Nephron (organoid): ENCODE measurements at regions not wholly inside any gene's neighbourhood (a gene's known extent, or its start where the extent isn't known, plus 50 kb on each side); places are given as distances from the start of the nearest gene placed in this dataset.

Experiments
- H3K27ac Mint-ChIP-seq, 3 experiments: 2 replicates each; pipeline ENCODE4 v1.8.0; 2020; ENCODE audit warnings: mixed read lengths in 3 of 3, mild to moderate bottlenecking in 2 of 3, moderate library complexity in 1 of 3
- H3K27me3 Mint-ChIP-seq: 2 replicates; pipeline ENCODE4 v1.8.0; 2021; ENCODE audit warnings: low read depth, mild to moderate bottlenecking, moderate library complexity, mixed read lengths
- H3K36me3 Mint-ChIP-seq: 2 replicates; pipeline ENCODE4 v1.8.0; 2020; ENCODE audit warnings: low read depth, mixed read lengths
- H3K4me1 Mint-ChIP-seq: 2 replicates; pipeline ENCODE4 v1.8.0; 2020; ENCODE audit warnings: mixed read lengths
- H3K4me3 Mint-ChIP-seq, 3 experiments: 2 replicates each; pipeline ENCODE4 v1.8.0; 2020; ENCODE audit warnings: mild to moderate bottlenecking in 3 of 3, mixed read lengths in 3 of 3, moderate library complexity in 2 of 3
- H3K9me3 Mint-ChIP-seq: 2 replicates; pipeline ENCODE4 v1.8.0; 2020; ENCODE audit warnings: mixed read lengths
- TF ChIP-seq, protein P1 (sequence below), 3 experiments: fragments of 200-600 bp; sonication (generic); IDR thresholded peaks; one replicate each; pipeline ENCODE4 v1.5.0; 2021; ENCODE audit warnings: antibody characterized with exemption in 3 of 3; ENCODE audit not compliant: unreplicated experiment in 3 of 3

- H3K4me1 Mint-ChIP-seq, result no peaks in the 10 kb centered on the region
- H3K4me3 Mint-ChIP-seq, result no peak overlapping the region
- no peak overlapping the region for H3K27ac Mint-ChIP-seq
- no peaks in the 10 kb centered on the region for H3K36me3 Mint-ChIP-seq
- no peaks in the 10 kb centered on the region for H3K27me3 Mint-ChIP-seq
- TF ChIP-seq, protein P1, sequence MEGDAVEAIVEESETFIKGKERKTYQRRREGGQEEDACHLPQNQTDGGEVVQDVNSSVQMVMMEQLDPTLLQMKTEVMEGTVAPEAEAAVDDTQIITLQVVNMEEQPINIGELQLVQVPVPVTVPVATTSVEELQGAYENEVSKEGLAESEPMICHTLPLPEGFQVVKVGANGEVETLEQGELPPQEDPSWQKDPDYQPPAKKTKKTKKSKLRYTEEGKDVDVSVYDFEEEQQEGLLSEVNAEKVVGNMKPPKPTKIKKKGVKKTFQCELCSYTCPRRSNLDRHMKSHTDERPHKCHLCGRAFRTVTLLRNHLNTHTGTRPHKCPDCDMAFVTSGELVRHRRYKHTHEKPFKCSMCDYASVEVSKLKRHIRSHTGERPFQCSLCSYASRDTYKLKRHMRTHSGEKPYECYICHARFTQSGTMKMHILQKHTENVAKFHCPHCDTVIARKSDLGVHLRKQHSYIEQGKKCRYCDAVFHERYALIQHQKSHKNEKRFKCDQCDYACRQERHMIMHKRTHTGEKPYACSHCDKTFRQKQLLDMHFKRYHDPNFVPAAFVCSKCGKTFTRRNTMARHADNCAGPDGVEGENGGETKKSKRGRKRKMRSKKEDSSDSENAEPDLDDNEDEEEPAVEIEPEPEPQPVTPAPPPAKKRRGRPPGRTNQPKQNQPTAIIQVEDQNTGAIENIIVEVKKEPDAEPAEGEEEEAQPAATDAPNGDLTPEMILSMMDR (IDR thresholded peaks at IDR 0.05; ENCODE audit: unreplicated experiment in 3 of 3), result no peak
- H3K9me3 Mint-ChIP-seq, result no peaks in the 10 kb centered on the region
Observed at GRCh38 chr2:82230406-82230805, 1925.9 kb upstream of the LRRTM1 start.

- peaks cover 4% of the 10 kb centered on the region for H3K9me3 Mint-ChIP-seq
- no peak overlapping the region for H3K4me3 Mint-ChIP-seq
- no peaks in the 10 kb centered on the region for H3K27me3 Mint-ChIP-seq
- TF ChIP-seq, protein P1 (IDR thresholded peaks at IDR 0.05; ENCODE audit: unreplicated experiment in 3 of 3), result no peak
- H3K27ac Mint-ChIP-seq, result no peak overlapping the region
- no peaks in the 10 kb centered on the region for H3K4me1 Mint-ChIP-seq
- no peaks in the 10 kb centered on the region for H3K36me3 Mint-ChIP-seq
Observed at GRCh38 chr2:82226441-82226840, 1921.9 kb upstream of the LRRTM1 start.

GRCh38 chr2:82224301-82224940 lies 1919.9 kb upstream of the LRRTM1 start:
- H3K27me3 Mint-ChIP-seq, result no peaks in the 10 kb centered on the region
- no peaks in the 10 kb centered on the region for H3K36me3 Mint-ChIP-seq
- H3K4me3 Mint-ChIP-seq, result no peak overlapping the region
- TF ChIP-seq, protein P1 (IDR thresholded peaks at IDR 0.05; ENCODE audit: unreplicated experiment in 3 of 3), result no peak
- H3K9me3 Mint-ChIP-seq, result peaks cover 7% of the 10 kb centered on the region
- no peaks in the 10 kb centered on the region for H3K4me1 Mint-ChIP-seq
- H3K27ac Mint-ChIP-seq, result no peak overlapping the region

- TF ChIP-seq, protein P1 (IDR thresholded peaks at IDR 0.05; ENCODE audit: unreplicated experiment in 3 of 3), result no peak
- Mint-ChIP-seq H3K27ac (no peak overlapping the region), H3K27me3 (no peaks in the 10 kb centered on the region), H3K4me3 (no peak overlapping the region), H3K36me3 (no peaks in the 10 kb centered on the region), H3K4me1 (no peaks in the 10 kb centered on the region), H3K9me3 (peaks cover 6% of the 10 kb centered on the region)
Observed at GRCh38 chr2:82215212-82215611, 1910.7 kb upstream of the LRRTM1 start.

- TF ChIP-seq, protein P1 (IDR thresholded peaks at IDR 0.05; ENCODE audit: unreplicated experiment in 3 of 3), result no peak
- no peak overlapping the region for H3K4me3 Mint-ChIP-seq
- H3K4me1 Mint-ChIP-seq, result no peaks in the 10 kb centered on the region
- peaks cover 4% of the 10 kb centered on the region for H3K9me3 Mint-ChIP-seq
- H3K27me3 Mint-ChIP-seq, result no peaks in the 10 kb centered on the region
- H3K27ac Mint-ChIP-seq, result no peak overlapping the region
- no peaks in the 10 kb centered on the region for H3K36me3 Mint-ChIP-seq
Observed at GRCh38 chr2:82199493-82199852, 1894.9 kb upstream of the LRRTM1 start.

GRCh38 chr2:82198809-82199492 lies 1894.4 kb upstream of the LRRTM1 start:
- Mint-ChIP-seq H3K36me3 (no peaks in the 10 kb centered on the region), H3K27ac (no peak overlapping the region), H3K27me3 (no peaks in the 10 kb centered on the region), H3K9me3 (peaks cover 4% of the 10 kb centered on the region), H3K4me3 (no peak overlapping the region), H3K4me1 (no peaks in the 10 kb centered on the region)
- TF ChIP-seq, protein P1 (IDR thresholded peaks at IDR 0.05; ENCODE audit: unreplicated experiment in 3 of 3), result no peak
